Keratinocyte (primary cell): ENCODE measurements at regions not wholly inside any gene's neighbourhood (a gene's known extent, or its start where the extent isn't known, plus 50 kb on each side); places are given as distances from the start of the nearest gene placed in this dataset.

Source experiments
- EZH2 ChIP-seq: IDR thresholded peaks from one replicate; pipeline ENCODE4 v1.6.1; 2012; ENCODE audit warnings: inconsistent platforms, mild to moderate bottlenecking, low read length, moderate library complexity
- TF ChIP-seq, protein P1 (sequence below), 3 experiments: IDR thresholded peaks in 1 of 3; conservative IDR thresholded peaks in 1 of 3; optimal IDR thresholded peaks in 1 of 3; 2 replicates in 2 of 3; 3 replicates in 1 of 3; pipeline versions ENCODE3 to v1.5.1; 2011; ENCODE audit warnings: low read length in 3 of 3, mild to moderate bottlenecking in 3 of 3, moderate library complexity in 2 of 3, control low read depth in 1 of 3, inconsistent platforms in 1 of 3; ENCODE audit not compliant: insufficient read depth in 2 of 3; ENCODE audit errors: extremely low read depth in 1 of 3

DNA sequence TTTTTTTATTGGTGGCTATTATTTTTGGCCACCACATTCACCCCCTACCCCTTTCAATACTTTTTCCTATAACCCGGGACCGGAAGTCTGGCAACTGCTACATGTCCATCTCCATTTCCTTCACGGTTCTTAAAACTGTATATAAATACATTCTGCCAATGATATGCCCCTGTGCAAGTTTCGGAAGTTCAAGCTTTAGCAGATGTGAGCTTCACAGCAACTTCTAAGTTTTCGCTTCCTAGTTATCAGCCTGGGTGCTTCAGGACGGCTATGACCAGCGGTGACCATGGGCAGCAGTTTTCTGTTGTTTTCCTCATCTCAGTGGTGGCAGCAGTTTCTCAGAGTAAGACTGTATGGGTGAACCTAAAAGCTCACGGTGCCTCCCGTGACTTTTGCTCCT lies 153.5 kb upstream of the NFE2L3 start:
- TF ChIP-seq, protein P1, sequence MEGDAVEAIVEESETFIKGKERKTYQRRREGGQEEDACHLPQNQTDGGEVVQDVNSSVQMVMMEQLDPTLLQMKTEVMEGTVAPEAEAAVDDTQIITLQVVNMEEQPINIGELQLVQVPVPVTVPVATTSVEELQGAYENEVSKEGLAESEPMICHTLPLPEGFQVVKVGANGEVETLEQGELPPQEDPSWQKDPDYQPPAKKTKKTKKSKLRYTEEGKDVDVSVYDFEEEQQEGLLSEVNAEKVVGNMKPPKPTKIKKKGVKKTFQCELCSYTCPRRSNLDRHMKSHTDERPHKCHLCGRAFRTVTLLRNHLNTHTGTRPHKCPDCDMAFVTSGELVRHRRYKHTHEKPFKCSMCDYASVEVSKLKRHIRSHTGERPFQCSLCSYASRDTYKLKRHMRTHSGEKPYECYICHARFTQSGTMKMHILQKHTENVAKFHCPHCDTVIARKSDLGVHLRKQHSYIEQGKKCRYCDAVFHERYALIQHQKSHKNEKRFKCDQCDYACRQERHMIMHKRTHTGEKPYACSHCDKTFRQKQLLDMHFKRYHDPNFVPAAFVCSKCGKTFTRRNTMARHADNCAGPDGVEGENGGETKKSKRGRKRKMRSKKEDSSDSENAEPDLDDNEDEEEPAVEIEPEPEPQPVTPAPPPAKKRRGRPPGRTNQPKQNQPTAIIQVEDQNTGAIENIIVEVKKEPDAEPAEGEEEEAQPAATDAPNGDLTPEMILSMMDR (optimal IDR thresholded peaks at IDR 0.05 in 1 of 3, IDR thresholded peaks at IDR 0.05 in 1 of 3, conservative IDR thresholded peaks at IDR 0.05 in 1 of 3; ENCODE audit: extremely low read depth in 1 of 3, insufficient read depth in 2 of 3, low read length in 3 of 3) = no peak
- TF ChIP-seq EZH2 = no peak
